ENCODE measurements at regions not wholly inside any gene's neighbourhood (a gene's known extent, or its start where the extent isn't known, plus 50 kb on each side); places are given as distances from the start of the nearest gene placed in this dataset.

- DNase-seq (ENCODE audit: low spot score): no peak
Observed at GRCh38 chr12:82174383-82174782, 183.8 kb downstream of the CCDC59 start.

GRCh38 chr12:82149045-82149444 lies 209.1 kb downstream of the CCDC59 start:
- DNase-seq (ENCODE audit: low spot score): no peak

- no peak for DNase-seq (ENCODE audit: low spot score)
Observed at GRCh38 chr12:82146740-82147139, 211.4 kb downstream of the CCDC59 start.

- no peak for DNase-seq (ENCODE audit: low spot score)
Observed at GRCh38 chr12:82144505-82144904, 213.7 kb downstream of the CCDC59 start.

- no peak for DNase-seq (ENCODE audit: low spot score)
Observed at GRCh38 chr12:82132390-82132789, 225.8 kb downstream of the CCDC59 start.

GRCh38 chr12:82130762-82131161 lies 227.4 kb downstream of the CCDC59 start:
- DNase-seq (ENCODE audit: low spot score): no peak

DNA sequence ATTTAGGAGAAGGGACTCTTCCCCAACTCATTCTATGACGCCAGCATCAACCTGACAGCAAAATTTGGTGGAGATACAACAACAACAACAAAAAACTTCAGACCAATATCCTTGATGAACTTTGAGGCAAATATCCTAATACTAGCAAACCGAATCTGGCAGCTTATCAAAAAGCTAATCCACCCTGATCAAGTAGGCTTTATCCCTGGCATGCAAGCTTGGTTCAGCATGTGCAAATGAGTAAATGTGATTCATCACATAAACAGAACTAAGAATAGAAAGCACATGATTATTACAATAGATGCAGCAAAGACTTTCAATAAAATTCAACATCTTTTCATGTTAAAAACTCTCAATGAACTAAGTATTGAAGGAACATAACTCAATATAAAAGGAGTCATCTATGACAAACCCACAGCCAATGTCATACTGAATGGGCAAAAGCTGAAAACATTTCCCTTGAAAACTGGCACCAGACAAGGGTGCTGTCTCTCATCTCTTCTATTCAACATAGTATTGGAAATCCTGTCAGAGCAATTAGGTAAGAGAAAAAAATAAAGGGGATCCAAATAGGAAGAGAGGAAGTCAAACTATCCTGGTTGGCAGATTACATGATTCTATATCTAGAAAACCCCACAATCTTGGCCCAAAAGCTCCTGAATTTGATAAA lies 233.3 kb downstream of the CCDC59 start:
- DNase-seq (ENCODE audit: low spot score): no peak

- no peak for DNase-seq (ENCODE audit: low spot score)
Observed at GRCh38 chr12:82121545-82121944, 236.6 kb downstream of the CCDC59 start.

DNA sequence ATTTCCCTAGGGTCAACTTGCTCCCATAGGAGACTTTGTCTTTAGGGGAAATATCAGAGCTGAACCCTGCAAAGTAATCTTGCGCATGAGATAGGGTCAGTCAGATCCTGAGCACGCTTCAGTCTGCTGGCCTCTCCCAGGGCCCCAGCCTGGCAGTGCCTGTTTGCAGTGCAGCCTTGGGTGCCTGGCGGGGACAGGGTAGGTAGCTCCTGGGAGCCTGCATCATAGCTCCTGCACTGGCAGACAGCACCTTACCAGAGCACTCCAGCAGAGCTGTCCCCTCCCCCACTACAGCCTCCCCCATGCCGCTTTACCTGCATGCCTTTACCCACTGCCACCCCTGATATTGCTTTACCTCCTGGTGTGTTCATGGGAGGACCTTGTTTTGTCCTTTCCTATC lies 237.3 kb downstream of the CCDC59 start:
- no peak for DNase-seq (ENCODE audit: low spot score)

DNA sequence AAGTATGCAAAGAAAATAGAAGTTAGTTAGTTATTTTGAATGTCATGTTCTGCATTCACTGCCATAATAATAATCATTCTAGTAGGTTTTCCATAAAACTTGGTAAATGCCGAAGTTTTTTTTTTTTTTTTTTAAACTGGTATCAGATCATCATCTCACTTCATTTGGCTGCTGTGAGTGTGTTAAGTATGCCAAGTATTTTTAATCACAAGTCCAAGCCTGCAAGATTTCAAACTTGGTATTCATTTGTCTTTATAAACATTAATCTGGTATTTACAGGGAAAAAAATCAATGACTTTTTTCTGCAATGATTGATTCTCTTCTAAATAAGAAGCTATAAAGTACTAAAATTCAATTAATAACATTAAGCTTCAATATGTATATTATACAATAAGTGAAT lies 248.9 kb downstream of the CCDC59 start:
- no peak for DNase-seq (ENCODE audit: low spot score)

GRCh38 chr12:82108615-82109014 lies 249.6 kb downstream of the CCDC59 start:
- DNase-seq (ENCODE audit: low spot score): no peak

DNA sequence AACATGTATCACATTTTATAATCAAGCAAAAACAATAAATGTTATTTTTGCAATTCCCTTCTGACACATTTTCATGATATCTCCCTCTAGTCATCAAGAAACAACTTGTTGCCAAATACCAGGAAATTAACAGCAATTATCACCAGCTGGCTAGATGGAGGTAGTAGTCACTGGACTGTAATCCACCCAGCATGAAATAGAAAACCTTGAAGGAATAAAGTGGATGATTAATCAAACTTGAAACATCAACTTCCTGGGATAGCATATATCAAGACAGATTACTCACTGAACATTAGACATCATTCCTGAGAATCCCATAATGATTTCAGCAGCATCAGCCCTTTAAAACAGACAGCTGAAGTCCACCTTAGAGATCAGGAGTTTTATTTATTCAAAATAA lies 259.0 kb downstream of the CCDC59 start:
- DNase-seq (ENCODE audit: low spot score): no peak

GRCh38 chr12:82097877-82098276 lies 260.3 kb downstream of the CCDC59 start:
- DNase-seq (ENCODE audit: low spot score): no peak

GRCh38 chr12:82097438-82097837 lies 260.7 kb downstream of the CCDC59 start:
- no peak for DNase-seq (ENCODE audit: low spot score)

- DNase-seq (ENCODE audit: low spot score): no peak
Observed at GRCh38 chr12:82090165-82090564, 268.0 kb downstream of the CCDC59 start.

DNA sequence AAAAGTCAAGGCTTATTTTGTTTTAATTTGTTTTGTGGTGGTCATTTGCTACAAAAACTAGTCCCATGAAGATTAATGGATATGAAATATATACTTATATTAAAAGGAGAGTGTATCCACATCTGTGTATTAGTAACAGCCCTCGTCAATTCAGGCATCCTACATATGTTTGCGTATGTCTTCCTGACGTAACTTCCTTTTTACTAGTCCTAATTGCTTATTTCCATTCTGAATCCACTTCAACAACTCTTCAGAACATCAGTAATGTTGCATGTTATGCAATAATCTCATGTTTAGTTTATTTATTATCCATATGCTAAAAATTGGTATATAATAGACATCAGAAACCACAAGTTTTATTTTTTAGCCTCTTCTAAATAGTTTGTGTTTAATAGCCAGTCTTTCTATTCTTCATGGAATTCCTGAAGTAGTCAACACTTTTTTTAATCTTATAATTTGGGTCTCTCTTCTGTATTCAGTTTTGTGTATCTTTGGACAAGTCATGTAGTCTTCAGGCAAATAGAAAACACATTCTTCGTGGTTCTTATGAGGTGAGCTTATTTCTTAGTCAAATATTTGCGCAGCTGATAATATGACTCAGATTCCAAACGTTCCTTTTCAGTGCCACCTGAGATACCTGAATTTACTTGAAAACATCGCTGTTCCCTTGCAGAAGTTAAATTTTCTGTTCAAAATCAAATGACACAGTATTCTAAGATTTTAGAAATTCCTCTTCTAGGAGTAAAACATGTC lies 268.6 kb downstream of the CCDC59 start:
- no peak for DNase-seq (ENCODE audit: low spot score)

- DNase-seq (ENCODE audit: low spot score): no peak
Observed at GRCh38 chr12:82082501-82082900, 275.7 kb downstream of the CCDC59 start.

DNA sequence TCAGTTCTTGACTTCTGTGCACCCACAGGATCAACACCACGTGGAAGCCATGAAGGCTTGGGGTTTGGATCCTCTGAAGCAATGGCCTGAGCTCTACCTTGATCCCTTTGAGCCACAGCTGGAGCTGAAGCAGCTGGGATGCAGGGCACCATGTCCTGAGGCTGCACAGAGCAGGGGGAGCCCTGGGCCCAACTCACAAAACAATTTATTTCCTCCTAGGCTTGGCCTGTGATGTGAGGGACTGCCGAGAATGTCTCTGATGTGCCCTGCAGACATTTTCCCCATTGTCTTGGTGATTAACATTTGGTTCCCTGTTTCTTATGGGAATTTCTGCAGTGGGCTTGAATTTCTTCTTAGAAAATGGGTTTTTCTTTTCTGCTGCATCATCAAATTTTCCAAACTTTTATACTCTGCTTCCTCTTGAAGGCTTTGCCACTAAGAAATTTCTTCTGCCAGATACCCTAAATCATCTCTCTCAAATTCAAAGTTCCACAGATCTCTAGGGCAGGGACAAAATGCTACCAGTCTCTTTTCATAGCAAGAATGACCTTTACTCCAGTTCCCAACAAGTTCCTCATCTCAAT lies 288.2 kb downstream of the CCDC59 start:
- DNase-seq (ENCODE audit: low spot score): no peak

GRCh38 chr12:82058197-82058596 lies 299.0 kb upstream of the PPFIA2 start:
- no peak for DNase-seq (ENCODE audit: low spot score)

DNA sequence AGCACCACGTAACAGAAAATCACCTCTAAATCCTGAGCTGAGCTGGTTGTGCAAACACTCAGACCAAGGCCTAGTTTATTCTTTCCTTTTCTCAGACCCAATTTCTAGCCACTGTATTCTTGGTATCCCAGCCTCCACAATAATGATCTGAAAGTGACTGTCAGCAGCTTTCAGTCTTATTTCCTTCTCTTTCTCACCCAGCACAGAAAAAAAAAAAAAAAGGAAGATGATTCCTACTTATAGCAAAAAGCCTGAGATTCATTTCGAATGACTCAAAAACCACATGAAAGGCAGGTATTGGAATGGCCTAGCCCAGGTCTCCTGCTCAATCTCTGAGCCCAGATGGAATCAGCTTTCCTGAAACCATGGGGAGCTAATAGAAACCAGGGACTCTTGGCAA lies 298.6 kb upstream of the PPFIA2 start:
- DNase-seq (ENCODE audit: low spot score): peak; percentile 10

GRCh38 chr12:82055391-82055790 lies 296.2 kb upstream of the PPFIA2 start:
- DNase-seq (ENCODE audit: low spot score): no peak

- no peak for DNase-seq (ENCODE audit: low spot score)
Observed at GRCh38 chr12:82054566-82054965, 295.4 kb upstream of the PPFIA2 start.

DNA sequence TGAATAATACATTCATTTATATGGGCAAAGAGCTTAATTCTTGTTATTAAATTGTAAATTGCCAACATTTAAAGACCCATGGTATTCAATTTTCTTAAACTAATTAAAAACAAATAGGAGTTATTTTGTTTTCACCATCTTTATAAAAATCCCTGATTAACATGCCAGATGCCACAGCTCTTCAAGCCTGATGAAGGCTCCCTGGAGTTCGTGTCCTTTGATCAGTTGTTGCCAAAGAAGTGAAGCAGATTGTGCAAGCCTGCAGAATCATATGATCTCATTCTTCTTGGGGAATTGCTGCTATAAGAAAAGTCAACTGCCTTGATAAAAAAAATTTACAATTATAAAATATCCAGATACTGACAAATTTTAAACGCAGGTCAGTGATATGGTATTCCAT lies 288.3 kb upstream of the PPFIA2 start:
- no peak for DNase-seq (ENCODE audit: low spot score)

All from umbilical cord (tissue), 1 donor.